G401 (cell line): ENCODE measurements at regions not wholly inside any gene's neighbourhood (a gene's known extent, or its start where the extent isn't known, plus 50 kb on each side); places are given as distances from the start of the nearest gene placed in this dataset.

Experiments
- DNase-seq: peaks from one replicate; pipeline ENCODE4 v3.0.0-alpha.2; 2015; ENCODE audit warnings: low spot score
- in situ Hi-C: cut with HindIII; loops from 2 replicates; pipeline ENCODE4 v1.10.0; 2016; ENCODE audit warnings: low sequenced_read_pairs, mixed read lengths

DNA sequence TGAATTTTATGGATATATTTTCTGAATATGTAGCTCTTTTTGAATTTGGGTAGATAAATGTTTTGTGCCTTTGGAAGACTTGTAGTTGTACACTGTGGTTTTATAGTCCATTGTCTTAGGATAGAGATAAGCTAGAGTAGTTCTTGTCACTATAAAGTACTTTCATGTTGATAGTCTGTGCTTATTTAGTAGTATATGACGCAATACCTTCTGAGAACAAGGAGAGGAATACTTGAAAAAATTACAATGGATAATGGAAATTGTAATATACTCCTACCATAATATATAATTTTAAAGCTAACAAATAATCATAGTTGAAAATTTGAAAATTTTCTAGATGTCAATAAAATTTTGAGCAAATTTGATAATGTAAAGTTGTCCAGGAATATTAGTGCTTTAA lies 664.0 kb downstream of the TLE4 start:
- in situ Hi-C loops: no loop called here
- no peak for DNase-seq

DNA sequence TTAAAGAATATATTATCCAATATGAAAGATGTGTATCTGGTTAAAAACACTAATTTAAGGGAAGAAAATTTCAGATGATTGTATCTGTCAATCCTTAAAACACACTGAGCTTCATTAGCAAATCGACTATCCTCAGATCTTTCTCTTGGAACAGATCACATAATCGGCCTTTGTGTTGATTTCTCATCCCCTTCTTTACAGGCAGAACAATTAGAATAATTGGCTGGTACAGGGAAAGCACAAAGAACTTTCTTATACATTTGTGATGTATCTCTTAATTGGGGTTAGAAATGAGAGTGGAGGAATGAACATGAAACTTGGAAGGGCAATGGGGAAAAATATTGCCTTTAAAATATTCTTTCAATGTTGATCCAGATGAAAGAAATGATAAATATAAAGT lies 662.1 kb downstream of the TLE4 start:
- in situ Hi-C loops: no loop called here
- no peak for DNase-seq

- no peak for DNase-seq
- in situ Hi-C loops: no loop called here
Measured at GRCh38 chr9:80233102-80233843, 661.5 kb downstream of the TLE4 start.

GRCh38 chr9:80231318-80232236 lies 659.8 kb downstream of the TLE4 start:
- in situ Hi-C loops: no loop called here
- DNase-seq: no peak

DNA sequence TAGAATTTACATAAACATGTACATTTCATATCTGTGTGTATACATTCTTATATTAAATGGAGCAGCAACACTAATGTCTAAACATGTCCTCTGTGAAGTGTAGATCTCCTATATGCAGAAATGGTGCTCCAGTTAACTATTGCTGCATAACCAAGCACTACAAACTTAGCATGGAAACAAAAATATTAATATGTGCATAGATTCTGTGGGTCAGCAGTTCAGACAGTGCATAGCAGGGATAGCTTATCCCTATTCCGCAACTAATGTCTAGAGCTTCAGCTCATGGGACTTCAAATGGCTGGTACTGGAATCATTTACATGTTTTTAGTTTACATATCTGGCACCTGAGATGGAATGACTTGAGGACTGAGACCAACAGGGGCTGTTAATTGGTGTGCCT lies 652.1 kb downstream of the TLE4 start:
- DNase-seq: no peak
- in situ Hi-C loops: no loop called here

- no peak for DNase-seq
- in situ Hi-C loops: no loop called here
Measured at GRCh38 chr9:80222466-80223169, 650.9 kb downstream of the TLE4 start.

DNA sequence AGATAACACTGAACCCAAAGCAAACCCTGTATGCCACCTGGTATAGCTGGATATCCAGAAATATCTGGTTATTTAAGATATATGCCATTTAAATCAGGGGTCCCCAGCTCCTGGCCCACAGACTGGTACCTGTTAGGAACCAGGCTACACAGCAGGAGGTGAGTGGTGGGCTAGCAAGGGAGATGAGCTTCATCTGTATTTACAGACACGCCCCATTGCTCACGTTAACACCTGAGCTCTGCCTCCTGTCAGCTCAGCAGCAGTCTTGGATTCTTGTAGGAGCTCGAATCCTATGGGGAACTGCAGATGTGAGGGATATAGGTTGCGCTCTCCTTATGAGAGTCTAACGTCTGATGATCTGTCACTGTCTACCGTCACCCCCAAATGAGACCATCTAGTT lies 646.6 kb downstream of the TLE4 start:
- in situ Hi-C loops: no loop called here
- no peak for DNase-seq

DNA sequence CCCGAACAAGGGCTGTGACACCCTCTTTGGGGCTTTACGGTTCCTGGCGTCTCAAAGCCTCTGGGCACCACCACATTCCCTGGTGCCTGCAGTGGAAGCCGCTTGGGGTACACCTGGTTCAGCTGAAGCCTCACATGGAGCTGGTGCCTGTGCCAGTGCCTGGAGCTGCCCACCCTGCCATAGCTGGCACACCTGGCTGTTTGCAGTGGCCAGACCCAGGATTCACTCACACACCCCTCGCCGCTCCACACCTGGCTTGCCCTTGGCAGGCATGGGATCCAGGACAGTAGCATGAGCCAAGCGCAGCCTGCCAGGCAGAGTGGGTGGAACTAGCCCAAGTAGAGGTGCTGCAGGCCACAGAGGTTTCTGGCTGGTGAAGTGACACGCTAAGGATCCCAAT lies 641.8 kb downstream of the TLE4 start:
- no peak for DNase-seq
- in situ Hi-C loops: no loop called here

DNA sequence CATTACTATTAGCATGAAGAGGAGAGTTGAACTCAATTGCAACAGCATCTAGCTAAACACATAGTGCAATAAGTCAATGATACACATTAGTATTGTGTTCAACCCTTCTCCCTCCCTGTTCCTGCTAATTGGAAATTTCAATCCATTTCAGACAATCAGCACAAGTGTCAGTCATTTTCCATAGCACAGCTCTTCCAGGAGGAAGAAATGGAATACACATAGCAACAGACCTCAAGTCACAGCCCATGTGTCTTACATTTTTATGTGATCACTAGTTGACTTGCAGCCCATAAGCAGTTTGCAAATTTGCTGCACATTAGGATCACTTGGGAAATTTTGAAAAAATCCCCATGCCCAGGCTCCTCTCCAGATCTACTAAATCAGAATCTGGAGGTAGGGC lies 636.9 kb downstream of the TLE4 start:
- in situ Hi-C loops: no loop called here
- DNase-seq: no peak

GRCh38 chr9:80204054-80204453 lies 632.3 kb downstream of the TLE4 start:
- no peak for DNase-seq
- in situ Hi-C loops: no loop called here

DNA sequence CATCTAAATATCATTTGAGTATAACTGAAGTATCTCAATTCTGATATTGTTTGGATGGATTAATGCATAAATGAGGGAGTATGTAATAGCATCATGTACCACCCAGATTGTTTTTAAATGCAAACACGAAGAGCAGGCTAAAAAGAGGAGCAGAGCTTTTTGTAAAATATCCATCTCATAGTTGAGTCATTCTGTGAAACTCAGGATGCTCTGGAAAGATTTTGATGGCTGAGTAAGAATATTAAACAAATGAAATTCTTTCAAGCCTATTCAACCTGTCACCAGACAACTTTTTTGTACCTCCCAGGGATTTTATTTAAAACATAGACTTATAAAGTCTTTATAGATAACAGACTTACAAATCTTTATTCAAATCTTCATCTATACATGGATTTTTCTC lies 625.9 kb downstream of the TLE4 start:
- no peak for DNase-seq
- in situ Hi-C loops: no loop called here

DNA sequence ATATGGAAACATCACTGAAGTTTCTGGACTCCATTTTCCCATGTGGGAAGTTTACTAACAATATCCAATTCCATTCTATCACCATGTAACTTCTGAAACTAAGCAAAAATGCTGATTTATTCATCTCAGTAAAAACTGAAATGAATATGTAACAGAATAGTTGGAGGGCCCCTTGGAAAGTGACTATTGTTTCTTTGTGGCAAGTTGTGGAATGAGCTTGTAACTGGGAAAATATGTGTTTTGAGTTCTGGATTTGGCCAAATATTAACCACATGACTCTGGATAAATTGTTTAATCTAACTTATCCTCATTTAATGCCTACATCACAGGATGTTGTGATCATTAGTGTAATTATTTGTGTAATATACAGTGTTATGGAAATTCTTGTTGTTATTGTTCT lies 619.3 kb downstream of the TLE4 start:
- in situ Hi-C loops: no loop called here
- no peak for DNase-seq

DNA sequence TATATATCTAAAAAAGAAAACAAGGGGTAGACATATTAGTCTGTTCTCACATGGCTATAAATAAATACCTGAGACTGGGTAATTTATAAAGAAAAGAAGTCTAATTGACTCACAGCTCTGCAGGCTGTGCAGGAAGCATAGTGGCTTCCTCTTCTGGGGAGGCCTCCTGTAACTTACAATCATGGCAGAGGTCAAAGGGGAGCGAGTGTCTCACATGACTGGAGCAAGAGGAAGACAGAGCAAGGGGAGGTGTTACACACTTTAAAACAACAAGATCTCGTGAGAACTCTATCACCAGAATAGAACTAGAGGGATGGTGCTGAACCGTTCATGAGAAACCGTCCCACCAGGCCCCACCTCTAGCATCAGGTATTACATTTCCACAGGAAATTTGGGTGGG lies 616.8 kb downstream of the TLE4 start:
- in situ Hi-C loops: no loop called here
- DNase-seq: no peak

GRCh38 chr9:80185112-80185738 lies 613.5 kb downstream of the TLE4 start:
- in situ Hi-C loops: no loop called here
- DNase-seq: no peak

DNA sequence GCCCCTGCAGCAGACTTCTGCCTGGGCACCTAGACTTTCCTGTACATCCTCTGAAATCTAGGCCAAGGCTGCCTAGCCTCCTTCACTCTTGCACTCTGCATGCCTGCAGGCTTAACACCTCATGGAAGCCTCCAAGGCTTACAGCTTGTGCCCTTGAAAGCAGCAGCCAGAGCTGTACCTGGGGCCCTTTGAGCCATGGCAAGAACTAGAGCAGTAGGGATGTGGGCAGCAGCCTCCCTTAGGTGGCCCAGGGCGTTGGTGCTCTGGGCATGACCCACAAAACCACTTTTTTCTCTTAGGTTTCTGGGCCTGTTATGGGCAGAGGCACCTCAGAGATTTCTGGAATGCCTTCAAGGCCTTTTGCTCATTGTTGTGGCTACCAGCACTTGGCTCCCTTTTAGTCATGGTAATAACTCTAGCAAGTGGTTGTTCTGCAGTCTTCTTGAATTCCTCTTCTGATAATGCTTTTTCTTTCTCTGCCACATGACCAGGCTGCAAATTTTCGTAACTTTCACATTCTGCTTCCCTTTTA lies 606.2 kb downstream of the TLE4 start:
- in situ Hi-C loops: no loop called here
- DNase-seq: no peak

GRCh38 chr9:80175286-80176150 lies 603.8 kb downstream of the TLE4 start:
- DNase-seq: peak; percentile 29
- in situ Hi-C loops: no loop called here

GRCh38 chr9:80163889-80164288 lies 592.1 kb downstream of the TLE4 start:
- DNase-seq: no peak
- in situ Hi-C loops: no loop called here

DNA sequence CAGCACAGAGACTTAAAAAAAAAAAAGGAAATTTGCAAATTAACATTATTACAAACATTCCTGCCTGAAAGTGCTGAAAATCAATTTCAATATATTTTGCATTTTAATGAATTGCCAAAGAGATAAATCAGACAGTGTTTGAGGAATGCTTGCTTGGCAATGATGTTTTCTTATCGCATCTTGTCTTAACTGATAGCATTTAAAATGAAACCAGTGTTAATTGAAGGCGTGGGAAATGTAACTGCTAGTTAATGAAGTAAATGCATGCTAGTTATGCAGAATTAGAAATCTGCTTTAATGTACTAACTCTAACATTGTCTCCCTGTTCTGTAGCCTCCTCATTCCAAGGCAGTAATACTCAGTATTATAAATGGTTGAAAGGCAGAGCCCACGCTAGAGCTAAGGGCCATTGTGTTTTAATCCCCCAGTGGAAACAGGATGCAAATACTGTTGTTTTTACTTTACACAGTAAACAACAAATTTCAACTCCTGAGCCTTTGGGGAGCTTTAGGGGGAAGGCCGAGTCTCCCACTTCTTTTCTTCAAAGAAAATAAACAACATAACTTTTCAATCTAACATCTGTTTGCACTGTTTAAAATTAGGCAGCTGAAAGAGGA lies 586.9 kb downstream of the TLE4 start:
- in situ Hi-C loops: no loop called here
- no peak for DNase-seq
